Aorta (tissue), 5 donors: ENCODE measurements at regions not wholly inside any gene's neighbourhood (a gene's known extent, or its start where the extent isn't known, plus 50 kb on each side); places are given as distances from the start of the nearest gene placed in this dataset.
A peak's percentile ranks its signal among the peaks of the same experiment; 100 is the strongest.

Experiments
- ATAC-seq: fragments of 200-7000 bp; cut with Tn5 transposase; one replicate; pipeline ENCODE4 v1.9.1; 2022; ENCODE audit warnings: moderate library complexity; ENCODE audit not compliant: low FRiP score
- DNase-seq, 2 donors: peaks; one replicate each; pipeline ENCODE4 v3.0.0-alpha.2; 2020
- H3K27ac ChIP-seq, 2 donors: one replicate each; pipeline ENCODE4 v1.5.1; 2013; ENCODE audit warnings: low read length in 2 of 2, mild to moderate bottlenecking in 2 of 2, moderate library complexity in 2 of 2, control low read depth in 1 of 2, inconsistent platforms in 1 of 2, low read depth in 1 of 2
- H3K27me3 ChIP-seq, 2 donors: one replicate each; pipeline ENCODE4 v1.6.1; 2013; ENCODE audit warnings: control low read depth in 1 of 2, low read length in 1 of 2, mild to moderate bottlenecking in 1 of 2, moderate library complexity in 1 of 2; ENCODE audit not compliant: insufficient read depth in 2 of 2, control insufficient read depth in 1 of 2
- H3K36me3 ChIP-seq, 2 donors: one replicate each; pipeline ENCODE4 v1.6.1; 2013; ENCODE audit warnings: control low read depth in 1 of 2, low read length in 1 of 2, mild to moderate bottlenecking in 1 of 2; ENCODE audit not compliant: insufficient read depth in 2 of 2, control insufficient read depth in 1 of 2
- H3K4me1 ChIP-seq, 2 donors: one replicate each; pipeline ENCODE4 v1.6.1; 2013; ENCODE audit warnings: low read length in 2 of 2, control low read depth in 1 of 2, mild to moderate bottlenecking in 1 of 2, moderate library complexity in 1 of 2; ENCODE audit not compliant: insufficient read depth in 2 of 2, control insufficient read depth in 1 of 2
- H3K4me3 ChIP-seq, 2 donors: one replicate each; pipeline ENCODE4 v1.5.1; 2013; ENCODE audit warnings: low read length in 2 of 2, control low read depth in 1 of 2, mild to moderate bottlenecking in 1 of 2
- H3K9me3 ChIP-seq: one replicate; pipeline ENCODE4 v1.6.1; 2013; ENCODE audit warnings: mild to moderate bottlenecking, low read length; ENCODE audit not compliant: control insufficient read depth
- WGBS, 2 donors: extraction: QIAGEN DNeasy Blood & Tissue Kit; methylation state at CpG; one replicate each; pipeline ENCODE4 v1.1.7; 2013; 5-methylcytosine and 5-hydroxymethylcytosine counted together
- intact Hi-C, 2 donors: fragments of 100-400 bp; cut with DNase I; formaldehyde crosslinking; loops; one replicate each; pipeline versions ENCODE4 v1.14.2 to v1.15.0; 2022
- donor health status: healthy with polysubstance abuse.
- donor health status: Bipolar disorder and iron deficiency.
- donor health status: DM: no; HTN: no; CAD: no.
- donor health status: DM: no; HTN: no; CAD: no.
- donor health status: DM: yes; HTN: yes; CAD: no.

DNA sequence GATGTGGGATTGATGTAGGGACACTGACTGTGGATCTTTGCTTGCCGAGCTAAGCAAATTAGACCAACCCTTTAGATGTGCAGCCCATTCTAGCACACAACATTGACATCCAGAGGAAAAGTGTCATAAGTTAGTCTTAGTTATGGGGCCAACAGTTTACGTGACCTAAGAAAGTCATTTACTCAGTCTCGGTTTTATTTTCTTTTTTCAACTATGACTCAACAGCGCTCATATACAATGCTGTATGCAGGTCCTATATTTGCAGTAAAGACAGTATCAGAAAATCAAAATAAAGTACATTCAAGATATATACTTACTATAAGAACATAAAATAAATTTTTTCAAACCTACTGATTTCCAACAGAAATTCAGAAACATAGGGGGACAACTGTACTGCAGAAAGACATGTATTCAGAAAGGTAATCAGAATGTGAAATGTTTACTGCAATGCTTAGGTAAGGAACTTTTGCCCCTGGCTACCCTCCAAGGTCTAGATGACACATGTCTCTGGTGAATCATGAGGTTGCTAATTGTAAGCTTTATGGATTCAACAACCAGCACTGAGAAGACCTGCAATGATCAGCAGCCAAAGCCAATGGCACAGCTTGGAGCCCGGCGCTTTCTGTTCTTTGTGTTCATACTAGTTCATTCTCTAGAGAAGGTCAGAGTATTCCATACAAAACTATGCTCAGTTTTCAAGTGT is 317.5 kb upstream of the CNTN6 start:
- H3K36me3 ChIP-seq = no peaks in the 10 kb centered on the region
- ATAC-seq (no peak), DNase-seq (no peak)
- no peak overlapping the region for H3K4me3 ChIP-seq
- H3K9me3 ChIP-seq = no peaks in the 10 kb centered on the region
- no peaks in the 10 kb centered on the region for H3K27me3 ChIP-seq
- H3K4me1 ChIP-seq = no peaks in the 10 kb centered on the region
- H3K27ac ChIP-seq = no peak overlapping the region
- intact Hi-C loops = no loop called here
- 95 to 97% methylated on average over 6 of the region's 6 CpGs for WGBS, 2 donors

DNA sequence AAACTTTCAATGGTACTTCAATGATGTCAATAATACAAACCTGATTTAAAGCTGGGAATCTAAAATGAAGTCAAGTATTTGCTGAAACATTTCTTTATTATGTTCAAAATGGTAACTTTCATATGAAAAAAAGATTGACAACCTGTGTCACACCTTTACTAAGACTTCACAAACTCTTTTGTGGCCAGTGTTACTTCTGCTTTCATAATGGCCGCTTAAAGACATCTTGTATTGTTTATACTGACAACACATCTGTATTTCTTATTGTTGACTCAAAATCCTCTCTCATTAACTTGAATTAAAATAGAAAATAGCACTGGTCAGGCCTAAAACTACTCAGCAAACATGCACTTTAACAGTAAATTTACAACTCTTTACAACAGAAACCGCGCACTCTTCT is 312.3 kb upstream of the CNTN6 start:
- intact Hi-C loops = no loop called here
- WGBS, 2 donors = 85 to 94% methylated on average over 3 of the region's 3 CpGs
- DNase-seq (no peak), ATAC-seq (no peak)
- no peaks in the 10 kb centered on the region for H3K27me3 ChIP-seq
- H3K4me3 ChIP-seq = no peak overlapping the region
- no peaks in the 10 kb centered on the region for H3K9me3 ChIP-seq
- no peaks in the 10 kb centered on the region for H3K36me3 ChIP-seq
- no peak overlapping the region for H3K27ac ChIP-seq
- no peaks in the 10 kb centered on the region for H3K4me1 ChIP-seq

DNA sequence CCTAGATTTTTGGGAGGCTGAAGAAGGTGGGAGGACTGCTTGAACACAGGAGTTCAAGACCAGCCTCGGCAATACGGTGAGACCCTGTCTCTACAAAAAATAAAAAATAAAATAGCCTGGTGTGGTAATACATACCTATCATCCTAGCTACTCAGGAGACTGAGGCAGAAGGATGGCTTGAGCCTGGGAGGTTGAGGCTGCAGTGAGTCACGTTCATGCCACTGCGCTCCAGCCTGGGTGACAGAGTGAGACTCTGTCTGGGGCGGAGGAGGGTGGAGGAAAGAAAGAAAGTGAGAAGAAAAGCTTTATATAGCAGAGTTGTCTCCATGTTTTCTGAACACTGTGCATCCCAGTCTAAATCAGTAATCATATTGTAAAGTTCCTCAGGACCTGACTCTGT is 301.4 kb upstream of the CNTN6 start:
- intact Hi-C loops = no loop called here
- no peak for DNase-seq
- WGBS, 2 donors = 93 to 97% methylated on average over 5 of the region's 5 CpGs

DNA sequence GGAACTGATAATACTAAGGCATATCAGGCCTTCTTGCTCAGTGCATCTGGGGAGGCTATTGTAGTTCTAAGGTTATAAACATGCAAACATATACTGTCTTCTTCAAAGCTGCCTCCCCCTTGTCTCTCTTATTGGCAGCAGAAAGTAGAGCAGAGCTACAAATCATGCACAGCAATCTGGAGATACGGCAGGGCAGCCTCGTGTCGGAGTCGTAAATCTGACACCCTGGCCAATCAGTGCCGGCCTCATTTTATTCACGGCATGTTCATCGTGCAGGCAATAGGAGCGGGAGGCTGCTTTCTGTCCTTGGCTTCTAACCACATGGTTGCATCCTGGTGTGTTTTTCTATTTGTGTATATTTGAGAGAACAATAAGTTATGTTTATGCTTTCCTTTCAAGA is 300.2 kb upstream of the CNTN6 start:
- DNase-seq (no peak), ATAC-seq (no peak)
- Histone ChIP-seq H3K4me1 (no peaks in the 10 kb centered on the region), H3K9me3 (no peaks in the 10 kb centered on the region), H3K27me3 (no peaks in the 10 kb centered on the region), H3K27ac (no peak overlapping the region), H3K36me3 (no peaks in the 10 kb centered on the region), H3K4me3 (no peak overlapping the region)
- WGBS, 2 donors = 77 to 80% methylated on average over 8 of the region's 8 CpGs
- intact Hi-C loops = no loop called here

More for the DNA sequence above, 301.4 kb upstream of the CNTN6 start:
- no peak overlapping the region for H3K4me3 ChIP-seq
- no peaks in the 10 kb centered on the region for H3K4me1 ChIP-seq
- H3K36me3 ChIP-seq = no peaks in the 10 kb centered on the region
- no peak for ATAC-seq
- no peak overlapping the region for H3K27ac ChIP-seq
- no peaks in the 10 kb centered on the region for H3K27me3 ChIP-seq
- H3K9me3 ChIP-seq = no peaks in the 10 kb centered on the region

DNA sequence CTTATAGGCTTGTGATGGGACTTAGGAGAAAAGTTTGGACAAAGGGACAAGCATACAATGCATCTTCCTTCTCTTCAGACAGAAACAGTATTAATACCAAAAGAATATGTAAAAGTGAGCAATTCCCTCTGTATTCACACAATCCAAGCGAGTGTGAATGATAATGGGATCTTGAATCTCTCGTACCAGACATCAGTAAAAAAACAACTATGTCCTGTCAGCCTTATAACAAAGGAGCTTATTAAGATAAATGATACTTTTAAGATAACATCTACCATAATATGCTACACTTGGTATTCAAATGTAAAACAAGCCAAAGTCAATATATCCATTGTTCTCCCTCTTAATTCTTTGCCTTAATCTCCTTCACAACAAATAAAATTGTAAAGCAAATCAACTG is 288.6 kb upstream of the CNTN6 start:
- intact Hi-C loops = no loop called here
- H3K9me3 ChIP-seq = peaks cover 1% of the 10 kb centered on the region
- ATAC-seq = no peak
- H3K36me3 ChIP-seq = no peaks in the 10 kb centered on the region
- no peak for DNase-seq
- H3K4me1 ChIP-seq = no peaks in the 10 kb centered on the region
- no peaks in the 10 kb centered on the region for H3K27me3 ChIP-seq
- 68 to 72% methylated on average over 2 of the region's 2 CpGs for WGBS, 2 donors
- no peak overlapping the region for H3K27ac ChIP-seq
- no peak overlapping the region for H3K4me3 ChIP-seq

DNA sequence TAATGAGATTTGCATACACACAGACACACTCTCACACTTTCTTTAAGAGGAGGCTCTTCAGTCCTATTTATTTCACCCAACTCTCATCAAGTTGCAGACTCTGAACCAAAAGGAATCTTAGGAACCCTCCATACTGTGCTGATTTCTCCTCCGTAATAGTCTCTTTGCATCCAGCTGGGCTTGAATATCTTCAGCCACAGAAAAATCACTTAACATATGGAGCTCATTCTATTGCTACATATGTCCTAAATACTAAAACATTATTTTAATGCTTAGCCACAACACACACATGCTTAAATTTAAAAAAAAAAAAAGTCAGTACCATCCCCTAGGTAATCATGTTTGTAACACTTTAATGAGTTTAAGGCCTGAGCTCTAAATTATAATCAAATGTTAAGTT is 287.5 kb upstream of the CNTN6 start:
- no peaks in the 10 kb centered on the region for H3K4me1 ChIP-seq
- DNase-seq (no peak), ATAC-seq (no peak)
- H3K9me3 ChIP-seq = peaks cover 1% of the 10 kb centered on the region
- WGBS, 2 donors = 91 to 95% methylated on average over 1 of the region's 1 CpG
- intact Hi-C loops = no loop called here
- no peak overlapping the region for H3K4me3 ChIP-seq
- no peak overlapping the region for H3K27ac ChIP-seq
- no peaks in the 10 kb centered on the region for H3K36me3 ChIP-seq
- no peaks in the 10 kb centered on the region for H3K27me3 ChIP-seq

DNA sequence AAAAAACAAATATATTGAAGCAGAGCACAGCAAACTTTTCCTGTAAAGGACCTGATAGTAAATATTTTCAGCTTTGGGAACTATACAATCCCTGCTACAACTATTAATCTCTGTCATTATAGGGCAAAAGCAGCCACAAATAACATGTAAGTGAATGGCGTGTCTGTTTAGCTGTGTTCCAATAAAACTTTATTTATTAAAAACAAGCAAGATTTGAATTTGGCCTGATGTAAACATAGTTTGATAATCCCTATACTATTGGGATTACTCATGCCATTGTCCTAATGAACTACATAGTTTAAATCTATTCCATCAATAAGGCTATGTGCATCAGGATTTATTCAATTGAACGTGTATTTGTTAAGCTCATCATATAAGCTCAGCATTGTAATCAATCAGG is 286.8 kb upstream of the CNTN6 start:
- no peaks in the 10 kb centered on the region for H3K4me1 ChIP-seq
- no peak overlapping the region for H3K4me3 ChIP-seq
- H3K27me3 ChIP-seq = no peaks in the 10 kb centered on the region
- no peak overlapping the region for H3K27ac ChIP-seq
- ATAC-seq (no peak), DNase-seq (no peak)
- 91 to 94% methylated on average over 2 of the region's 2 CpGs for WGBS, 2 donors
- intact Hi-C loops = no loop called here
- H3K36me3 ChIP-seq = no peaks in the 10 kb centered on the region
- peaks cover 1% of the 10 kb centered on the region for H3K9me3 ChIP-seq

DNA sequence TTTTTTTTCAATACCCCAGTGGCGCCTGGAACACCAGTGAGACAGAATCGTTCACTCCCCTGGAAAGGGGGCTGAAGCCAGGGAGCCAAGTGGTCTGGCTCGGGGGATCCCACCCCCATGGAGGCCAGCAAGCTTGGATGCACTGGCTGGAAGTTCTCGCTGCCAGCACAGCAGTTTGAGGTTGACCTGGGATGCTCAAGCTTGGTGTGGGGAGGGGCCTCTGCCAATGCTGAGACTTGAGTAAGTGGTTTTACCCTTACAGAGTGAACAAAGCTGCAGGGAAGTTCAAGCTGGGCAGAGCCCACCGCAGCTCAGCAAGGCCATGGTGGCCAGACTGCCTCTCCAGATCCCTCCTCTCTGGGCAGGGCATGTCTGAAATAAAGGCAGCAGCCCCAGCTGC is 276.2 kb upstream of the CNTN6 start:
- H3K27ac ChIP-seq = no peak overlapping the region
- intact Hi-C loops = no loop called here
- H3K27me3 ChIP-seq = no peaks in the 10 kb centered on the region
- 67 to 81% methylated on average over 5 of the region's 5 CpGs for WGBS, 2 donors
- no peaks in the 10 kb centered on the region for H3K4me1 ChIP-seq
- H3K9me3 ChIP-seq = peaks cover 4% of the 10 kb centered on the region
- ATAC-seq = peak; percentile 22
- no peak overlapping the region for H3K4me3 ChIP-seq
- no peak for DNase-seq
- H3K36me3 ChIP-seq = no peaks in the 10 kb centered on the region

DNA sequence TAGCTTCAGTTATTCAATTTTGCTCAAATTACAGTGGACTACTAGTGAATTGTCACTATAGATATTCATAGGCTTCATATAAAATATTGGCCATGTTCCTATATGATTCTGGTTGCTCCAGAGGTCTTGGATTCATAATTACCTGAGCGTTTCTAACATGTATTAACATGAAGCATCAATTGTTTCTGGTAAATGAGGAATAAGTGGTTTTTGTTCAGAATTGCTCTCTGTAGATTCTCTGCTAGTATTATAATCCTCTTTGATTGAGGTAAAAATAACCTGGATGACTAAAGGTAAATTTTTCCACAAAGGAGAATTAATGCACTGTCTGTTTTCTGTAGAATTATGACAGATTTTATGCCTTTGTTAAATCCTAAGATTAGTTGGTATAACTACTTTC is 258.1 kb upstream of the CNTN6 start:
- ATAC-seq (no peak), DNase-seq (no peak)
- Histone ChIP-seq H3K4me1 (no peaks in the 10 kb centered on the region), H3K4me3 (no peak overlapping the region), H3K27me3 (no peaks in the 10 kb centered on the region), H3K36me3 (no peaks in the 10 kb centered on the region), H3K27ac (no peak overlapping the region), H3K9me3 (peaks cover 4% of the 10 kb centered on the region)
- intact Hi-C loops = no loop called here
- WGBS, 2 donors = 81 to 91% methylated on average over 1 of the region's 1 CpG
